Psoas muscle (tissue), 7 donors: ENCODE measurements at regions not wholly inside any gene's neighbourhood (a gene's known extent, or its start where the extent isn't known, plus 50 kb on each side); places are given as distances from the start of the nearest gene placed in this dataset.

Experiments used
- ATAC-seq, 4 donors: fragments of 200-7000 bp; cut with Tn5 transposase; one replicate each; pipeline ENCODE4 v1.9.1; 2020; ENCODE audit warnings: moderate library complexity in 3 of 4, mild to moderate bottlenecking in 2 of 4
- DNase-seq, 2 donors: peaks; one replicate each; pipeline ENCODE4 v3.0.0-alpha.2; 2020
- H3K27ac ChIP-seq: fragments of 200-600 bp; one replicate; pipeline ENCODE4 v1.8.0; 2022
- H3K27me3 ChIP-seq, 3 donors: fragments of 200-600 bp in 1 of 3; one replicate each; pipeline versions ENCODE4 v1.6.1 to v1.8.0; 2013 to 2022; ENCODE audit warnings: low read length in 2 of 3, mild to moderate bottlenecking in 2 of 3, moderate library complexity in 1 of 3; ENCODE audit not compliant: insufficient read depth in 3 of 3
- H3K36me3 ChIP-seq, 2 donors: fragments of 200-600 bp in 1 of 2; one replicate each; pipeline versions ENCODE4 v1.6.1 to v1.8.0; 2013 to 2022; ENCODE audit warnings: low read depth in 1 of 2, mild to moderate bottlenecking in 1 of 2, moderate library complexity in 1 of 2; ENCODE audit not compliant: insufficient read depth in 1 of 2
- H3K4me1 ChIP-seq: fragments of 200-600 bp; one replicate; pipeline ENCODE4 v1.8.0; 2022
- H3K4me3 ChIP-seq: fragments of 200-600 bp; one replicate; pipeline ENCODE4 v1.8.0; 2022; ENCODE audit warnings: mild to moderate bottlenecking
- H3K9me3 ChIP-seq: fragments of 200-600 bp; one replicate; pipeline ENCODE4 v1.8.0; 2022
- CTCF ChIP-seq: fragments of 200-600 bp; IDR thresholded peaks from one replicate; pipeline ENCODE4 v1.8.0; 2022; ENCODE audit warnings: antibody characterized with exemption
- WGBS, 3 donors: extraction: QIAGEN DNeasy Blood & Tissue Kit; methylation state at CpG; one replicate each; pipeline versions ENCODE4 v1.1.6 to v1.1.7; 2013; 5-methylcytosine and 5-hydroxymethylcytosine counted together
- intact Hi-C, 2 donors: fragments of 100-400 bp; cut with DNase I; formaldehyde crosslinking; loops; one replicate each; pipeline versions ENCODE4 v1.11.0 to v1.14.2; 2022
- donor health status: healthy with polysubstance abuse.
- donor health status: DM: no; HTN: no; CAD: no; lungs with moderate emphysema.
- donor health status: Bipolar disorder and iron deficiency.
- donor health status: healthy.
- donor health status: DM: yes; HTN: yes; CAD: no.
- donor health status: DM: no; HTN: no; CAD: no.
- donor health status: DM: yes; HTN: yes; CAD: no.

GRCh38 chr17:77549726-77550366, 408.7 kb upstream of the TNRC6C start:
- H3K9me3 ChIP-seq, result no peaks in the 10 kb centered on the region
- no peaks in the 10 kb centered on the region for H3K36me3 ChIP-seq
- TF ChIP-seq CTCF, result no peak
- no peak for ATAC-seq
- WGBS, 3 donors, result 72 to 82% (median 81%) methylated on average over 10 of the region's 10 CpGs
- no peak overlapping the region for H3K27ac ChIP-seq
- no peak overlapping the region for H3K4me3 ChIP-seq
- H3K27me3 ChIP-seq, result no peaks in the 10 kb centered on the region
- intact Hi-C loops, result loop anchor here (10.0 kb wide), 2 partner anchors 95 to 175 kb away; no protein-coding TSS in a partner anchor
- peaks cover 1% of the 10 kb centered on the region for H3K4me1 ChIP-seq
- no peak for DNase-seq

GRCh38 chr17:77553459-77554066, 404.9 kb upstream of the TNRC6C start:
- Histone ChIP-seq H3K36me3 (no peaks in the 10 kb centered on the region), H3K9me3 (no peaks in the 10 kb centered on the region), H3K4me3 (no peak overlapping the region), H3K27ac (no peak overlapping the region), H3K27me3 (no peaks in the 10 kb centered on the region), H3K4me1 (peaks cover 12% of the 10 kb centered on the region)
- intact Hi-C loops, result no loop called here
- ATAC-seq, result no peak
- 84 to 94% (median 93%) methylated on average over 5 of the region's 5 CpGs for WGBS, 3 donors
- no peak for TF ChIP-seq CTCF
- peak in 1 of 2 donors; percentile 18 for DNase-seq

GRCh38 chr17:77555121-77555591, 403.3 kb upstream of the TNRC6C start:
- H3K4me3 ChIP-seq, result peak overlapping the region; percentile 47
- H3K27me3 ChIP-seq, result no peaks in the 10 kb centered on the region
- H3K4me1 ChIP-seq, result peaks cover 12% of the 10 kb centered on the region
- H3K27ac ChIP-seq, result peak overlapping the region; percentile 32
- H3K9me3 ChIP-seq, result no peaks in the 10 kb centered on the region
- ATAC-seq (peak; percentile 77 to 90 (median 88)), DNase-seq (no peak)
- intact Hi-C loops, result loop anchor here in 1 of 2 donors (5.0 kb wide), 1 partner anchor 42 kb away; no protein-coding TSS in a partner anchor
- TF ChIP-seq CTCF, result no peak
- no peaks in the 10 kb centered on the region for H3K36me3 ChIP-seq
- WGBS, 3 donors, result 26 to 45% (median 29%) methylated on average over 16 of the region's 16 CpGs

GRCh38 chr17:77555741-77556291, 402.7 kb upstream of the TNRC6C start:
- TF ChIP-seq CTCF, result no peak
- H3K27me3 ChIP-seq, result no peaks in the 10 kb centered on the region
- DNase-seq, result peak; percentile 30 to 61
- ATAC-seq, result peak; percentile 9 to 48 (median 27)
- no peaks in the 10 kb centered on the region for H3K9me3 ChIP-seq
- WGBS, 3 donors, result 17 to 30% (median 19%) methylated on average over 11 of the region's 11 CpGs
- no peaks in the 10 kb centered on the region for H3K36me3 ChIP-seq
- peak overlapping the region; percentile 47 for H3K4me3 ChIP-seq
- H3K27ac ChIP-seq, result no peak overlapping the region
- intact Hi-C loops, result loop anchor here in 1 of 2 donors (5.0 kb wide), 1 partner anchor 41 kb away; no protein-coding TSS in a partner anchor
- H3K4me1 ChIP-seq, result peaks cover 12% of the 10 kb centered on the region
